GM12891 (cell line): ENCODE measurements at regions not wholly inside any gene's neighbourhood (a gene's known extent, or its start where the extent isn't known, plus 50 kb on each side); places are given as distances from the start of the nearest gene placed in this dataset.

Experiments used
- PAX5 ChIP-seq: IDR thresholded peaks from 2 replicates; pipeline ENCODE4 v1.6.1; 2011; ENCODE audit warnings: low read length, moderate library complexity, mild to moderate bottlenecking; ENCODE audit not compliant: insufficient read depth, severe bottlenecking
- POLR2A ChIP-seq: IDR thresholded peaks from 2 replicates; pipeline ENCODE4 v1.6.1; 2011; ENCODE audit warnings: low read depth, low read length, control low read depth
- POLR2AphosphoS5 ChIP-seq: IDR thresholded peaks from 2 replicates; pipeline ENCODE4 v1.6.1; 2011; ENCODE audit warnings: low read depth, low read length, control low read depth
- POU2F2 ChIP-seq: IDR thresholded peaks from 2 replicates; pipeline ENCODE4 v1.6.1; 2011; ENCODE audit warnings: low read depth, mild to moderate bottlenecking, control low read depth, low read length, moderate library complexity
- SPI1 ChIP-seq: IDR thresholded peaks from 2 replicates; pipeline ENCODE4 v1.6.1; 2011; ENCODE audit warnings: low read depth, low read length, control low read depth
- TAF1 ChIP-seq: IDR thresholded peaks from 2 replicates; pipeline ENCODE4 v1.6.1; 2011; ENCODE audit warnings: low read depth, low read length, control low read depth

GRCh38 chr14:71212683-71213107 is 305.4 kb downstream of the PCNX1 start:
- TF ChIP-seq POLR2AphosphoS5 (no peak), POLR2A (no peak), SPI1 (no peak), TAF1 (no peak), PAX5 (no peak), POU2F2 (no peak)
